HS-27A (cell line): ENCODE measurements at regions not wholly inside any gene's neighbourhood (a gene's known extent, or its start where the extent isn't known, plus 50 kb on each side); places are given as distances from the start of the nearest gene placed in this dataset.
A peak's percentile ranks its signal among the peaks of the same experiment; 100 is the strongest.

Experiments used
- DNase-seq: peaks from one replicate; pipeline ENCODE4 v3.0.0-alpha.2; 2012; ENCODE audit warnings: low read depth, missing footprints

- no peak for DNase-seq
Observed at GRCh38 chr9:13990331-13990730, 323.6 kb downstream of the NFIB start.

- DNase-seq: no peak
Observed at GRCh38 chr9:13988944-13989343, 325.0 kb downstream of the NFIB start.

DNA sequence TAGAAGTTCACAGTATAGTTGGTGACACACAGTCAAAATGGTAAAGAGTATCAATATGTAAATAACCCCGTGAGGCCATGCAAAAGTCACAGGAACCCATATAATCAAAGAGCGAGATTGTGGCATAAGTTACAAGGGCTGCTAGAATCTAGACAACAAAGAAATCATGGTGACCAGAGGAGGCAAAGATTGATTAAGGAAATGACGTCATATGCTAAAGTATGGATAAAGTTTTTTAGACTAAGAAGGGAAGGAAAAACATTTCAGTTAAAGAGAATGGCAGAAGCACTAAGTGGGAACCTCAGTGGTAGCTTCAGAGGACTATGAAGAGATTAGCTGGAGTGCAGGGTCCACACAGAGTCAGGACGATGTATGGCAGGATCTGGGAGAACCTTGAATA lies 330.3 kb downstream of the NFIB start:
- DNase-seq: no peak

DNA sequence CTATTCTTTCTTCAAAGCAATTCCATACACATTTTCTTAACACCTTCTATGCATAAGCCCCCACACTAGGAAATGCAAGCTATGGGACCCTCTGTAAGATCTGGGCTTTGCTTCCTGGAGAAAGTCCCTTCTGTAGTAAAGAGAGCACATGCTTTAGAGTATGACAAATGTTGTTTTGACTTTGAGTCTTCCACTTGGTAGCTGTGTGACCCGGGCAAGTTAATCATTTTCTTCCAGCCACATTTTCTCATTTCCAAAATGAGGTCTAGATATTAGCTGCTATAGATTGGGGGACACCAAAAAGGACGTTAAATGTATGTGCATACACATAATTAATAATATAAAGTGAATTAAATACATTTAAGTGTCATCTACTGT lies 334.0 kb downstream of the NFIB start:
- DNase-seq: no peak

DNA sequence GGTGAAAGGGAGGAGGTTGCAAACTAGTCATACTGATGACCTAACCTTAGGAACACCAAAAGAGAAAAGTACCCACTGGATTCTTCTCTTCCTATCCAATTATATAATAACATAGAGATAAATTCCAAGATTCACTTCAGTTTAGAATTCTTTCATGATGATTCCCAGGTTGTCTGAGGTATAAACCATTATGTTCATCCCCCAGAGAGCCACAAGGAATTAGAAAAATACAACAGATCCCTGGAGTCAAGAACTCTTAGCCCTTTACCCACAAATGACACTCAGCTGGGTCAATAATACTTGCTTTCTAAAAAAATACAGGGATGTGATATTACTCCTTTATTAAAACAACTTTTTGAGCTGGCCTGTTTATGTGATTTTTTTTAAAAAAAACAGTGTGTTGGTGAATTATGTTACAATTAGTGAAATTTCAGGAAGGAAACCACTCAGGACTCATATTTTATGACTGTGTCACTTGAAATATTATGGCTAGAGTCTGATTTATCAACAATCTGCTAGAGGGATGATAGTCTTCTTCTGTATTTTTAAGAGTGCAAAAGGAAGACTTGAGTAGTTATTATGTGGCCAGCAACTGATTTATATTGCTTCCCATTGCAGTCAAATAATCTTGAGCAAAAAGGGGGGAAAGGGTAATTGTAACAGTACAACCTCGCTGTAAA lies 338.2 kb downstream of the NFIB start:
- DNase-seq: no peak

GRCh38 chr9:13974891-13975290 lies 339.1 kb downstream of the NFIB start:
- DNase-seq: no peak

DNA sequence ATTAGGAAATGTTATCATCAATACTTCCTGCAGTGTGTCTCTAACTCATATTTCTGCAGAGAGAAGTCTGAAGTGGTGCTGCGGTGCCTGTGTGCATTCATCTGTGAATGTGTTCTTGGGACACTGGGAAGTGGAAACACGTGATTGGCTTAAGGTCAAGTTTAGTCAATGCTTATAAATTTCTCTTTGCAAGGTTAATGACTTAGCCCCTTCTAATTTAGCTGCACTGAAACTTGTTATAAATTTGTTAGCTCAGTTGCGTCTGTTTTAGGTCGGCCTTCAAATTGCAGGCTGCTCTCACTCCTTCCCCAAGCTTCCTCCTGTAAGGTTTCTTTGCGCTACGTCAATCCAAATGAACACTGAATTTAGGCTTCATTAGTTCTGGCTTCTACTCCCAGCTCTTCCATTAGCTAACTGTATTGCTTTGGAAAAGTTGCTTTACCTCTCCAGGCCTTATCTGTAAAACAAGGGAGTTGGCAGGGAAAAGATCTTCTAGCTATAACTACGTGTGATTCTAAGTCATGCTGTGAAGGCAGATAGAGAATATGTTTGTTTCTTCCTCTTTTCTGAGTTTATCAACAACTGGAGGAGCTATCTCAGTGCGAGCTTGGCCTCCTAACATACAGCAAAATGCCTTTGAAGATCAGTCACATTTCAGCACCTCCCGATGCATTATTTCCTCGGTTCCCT lies 341.8 kb downstream of the NFIB start:
- no peak for DNase-seq

DNA sequence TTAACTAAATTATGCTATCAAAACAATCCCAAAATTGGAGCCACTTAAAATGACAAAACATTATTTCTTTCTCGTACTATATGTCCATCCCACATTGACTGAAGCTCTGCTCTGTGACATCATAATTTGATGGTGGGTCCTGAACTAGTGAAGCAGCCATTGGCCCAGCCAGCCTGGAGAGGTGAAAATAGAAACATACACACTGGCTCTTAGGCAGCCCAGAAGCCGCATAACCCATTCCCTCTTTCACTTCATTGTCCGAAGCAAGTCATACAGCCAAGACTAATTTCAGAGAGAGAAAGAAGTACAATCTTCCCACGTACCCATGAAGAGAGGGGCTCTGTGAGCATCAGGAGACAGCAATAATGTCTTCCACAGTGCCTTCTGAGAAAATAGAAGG lies 342.5 kb downstream of the NFIB start:
- no peak for DNase-seq

GRCh38 chr9:13970426-13970825 lies 343.5 kb downstream of the NFIB start:
- DNase-seq: no peak

GRCh38 chr9:13970018-13970417 lies 343.9 kb downstream of the NFIB start:
- no peak for DNase-seq

GRCh38 chr9:13967438-13967837 lies 346.5 kb downstream of the NFIB start:
- no peak for DNase-seq

- DNase-seq: no peak
Observed at GRCh38 chr9:13967011-13967410, 346.9 kb downstream of the NFIB start.

DNA sequence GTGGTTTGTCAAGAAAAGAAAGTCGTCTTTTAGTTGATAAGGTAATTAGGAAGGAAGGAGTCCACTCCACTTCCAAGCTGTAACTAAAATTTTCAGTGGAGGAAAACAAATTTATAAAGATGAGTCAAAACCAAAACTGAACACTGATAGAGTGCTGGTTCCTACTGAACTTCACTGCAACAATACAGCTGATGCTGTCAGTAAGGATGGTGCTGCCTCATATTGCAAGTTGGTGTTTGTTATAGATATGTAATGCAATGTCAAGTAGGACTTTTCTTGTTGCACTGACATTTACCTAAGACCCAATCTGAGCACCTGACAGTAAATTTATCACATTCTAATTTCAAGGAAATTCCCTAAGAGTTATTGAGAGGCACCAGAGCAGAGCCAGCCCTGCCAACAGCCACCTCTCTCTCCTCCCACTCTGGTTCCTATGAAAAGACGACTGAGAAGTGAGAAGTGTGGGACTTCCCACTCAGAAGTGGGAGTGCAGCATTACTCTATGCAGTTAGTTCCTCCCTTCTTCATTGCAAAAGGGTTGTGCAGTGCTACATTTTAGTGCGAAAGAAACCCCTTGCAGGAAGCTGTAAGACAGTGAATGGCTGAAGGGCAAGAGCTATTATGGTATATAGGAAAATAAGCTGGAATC lies 350.8 kb downstream of the NFIB start:
- no peak for DNase-seq

GRCh38 chr9:13962006-13962405 lies 351.9 kb downstream of the NFIB start:
- DNase-seq: no peak

GRCh38 chr9:13960011-13960765 lies 353.8 kb downstream of the NFIB start:
- no peak for DNase-seq

- no peak for DNase-seq
Observed at GRCh38 chr9:13958672-13959071, 355.3 kb downstream of the NFIB start.

DNA sequence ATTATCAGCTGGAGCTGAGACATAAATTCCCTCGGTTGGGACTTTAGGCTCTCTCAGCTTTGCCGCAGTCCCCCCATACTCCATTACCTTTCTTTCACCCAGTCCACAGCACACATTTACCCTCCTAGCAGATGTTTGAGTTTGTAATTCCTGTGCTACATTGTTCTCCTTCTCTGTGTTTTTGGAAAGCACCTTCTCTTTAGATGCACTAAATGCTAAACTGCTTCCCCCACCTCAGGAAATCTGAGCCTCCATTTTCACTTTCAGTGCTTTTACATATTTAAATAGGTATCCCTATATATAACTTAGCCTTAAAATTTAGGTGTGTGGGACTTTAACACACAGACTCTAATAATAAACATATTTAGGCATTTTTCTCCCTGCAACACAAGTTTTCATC lies 356.9 kb downstream of the NFIB start:
- no peak for DNase-seq

DNA sequence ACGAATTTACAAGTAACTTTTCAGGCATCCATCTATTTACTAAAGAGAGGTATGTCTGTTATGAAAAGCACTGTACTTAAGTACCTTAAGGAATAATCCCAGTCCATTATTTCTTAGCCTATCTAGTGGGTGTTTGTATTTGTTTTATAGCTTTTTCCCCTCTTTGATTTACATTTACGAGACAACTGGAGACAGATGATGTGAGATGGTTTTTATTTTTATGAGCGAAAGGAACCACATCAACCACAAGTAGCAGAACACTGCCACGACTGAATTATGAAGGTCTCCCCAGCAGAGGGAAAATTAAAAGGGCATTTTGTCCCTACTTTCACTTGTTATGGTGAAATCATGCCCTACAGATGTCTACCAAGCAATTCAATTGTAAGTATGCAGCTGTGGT lies 357.8 kb downstream of the NFIB start:
- no peak for DNase-seq

GRCh38 chr9:13952906-13953305 lies 361.0 kb downstream of the NFIB start:
- no peak for DNase-seq

- DNase-seq: no peak
Observed at GRCh38 chr9:13948037-13948436, 365.9 kb downstream of the NFIB start.

DNA sequence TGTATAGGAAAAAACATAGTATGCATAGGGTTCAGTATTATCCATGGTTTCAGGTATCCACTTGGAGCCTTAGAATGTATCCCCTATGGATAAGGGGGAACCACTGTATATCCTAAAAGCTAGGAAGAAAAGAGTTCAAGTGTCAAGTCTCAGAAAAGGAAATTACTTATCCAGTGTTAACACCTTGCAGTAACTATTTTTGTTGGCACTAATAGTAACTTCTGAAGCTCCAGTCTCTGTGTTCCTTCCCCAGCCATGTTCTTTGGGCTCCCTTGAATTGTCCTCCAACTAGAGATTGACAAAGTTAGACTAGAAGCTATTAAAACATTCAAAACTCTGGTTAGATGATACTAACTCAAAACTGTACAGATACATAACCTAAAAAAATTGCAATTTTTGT lies 370.8 kb downstream of the NFIB start:
- DNase-seq: no peak

DNA sequence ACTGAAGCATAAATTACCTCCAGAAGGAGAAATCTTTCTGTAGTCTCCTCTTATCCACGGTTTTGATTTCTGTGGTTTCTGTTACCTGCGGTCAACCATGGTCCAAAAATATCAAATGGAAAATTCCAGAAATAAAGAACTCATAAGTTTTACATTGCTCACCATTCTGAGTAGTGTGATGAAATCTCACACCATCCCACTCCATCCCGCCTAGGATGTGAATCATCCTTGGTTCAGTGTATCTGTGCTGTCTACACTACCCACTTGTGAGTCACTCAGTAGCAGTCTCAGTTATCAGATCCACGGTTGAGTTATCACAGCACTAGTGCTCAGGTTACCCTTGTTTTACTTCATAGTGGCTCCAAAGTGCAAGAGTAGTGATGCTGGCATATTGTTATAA lies 371.2 kb downstream of the NFIB start:
- peak; percentile 66 for DNase-seq

- DNase-seq: no peak
Observed at GRCh38 chr9:13942201-13942600, 371.7 kb downstream of the NFIB start.
